Endothelial cell of umbilical vein (primary cell): ENCODE measurements at regions not wholly inside any gene's neighbourhood (a gene's known extent, or its start where the extent isn't known, plus 50 kb on each side); places are given as distances from the start of the nearest gene placed in this dataset.

Experiments
- BruUV-seq: library from RNA; stranded (reverse); fragments of 400-500 nt; replicated peaks from 2 replicates; lab custom pipeline; 2021; lab: Mats Ljungman, UMichigan
- CTCF ChIA-PET: fragments of 300-600, 350-600 bp; sonication (Branson Sonifier 250); formaldehyde crosslinking; loops from one replicate; lab custom pipeline; 2021; ENCODE audit warnings: antibody characterized with exemption, inconsistent platforms; lab: Charles Lee
- POLR2A ChIA-PET: fragments of 300-600, 350-600 bp; sonication (Branson Sonifier 250); formaldehyde crosslinking; loops from one replicate; lab custom pipeline; 2021; ENCODE audit warnings: antibody characterized with exemption, inconsistent platforms; lab: Charles Lee
- DNase-seq: peaks from one replicate; pipeline ENCODE4 v3.0.0-alpha.2; 2011; ENCODE audit warnings: low read depth, low spot score
- FAIRE-seq: peaks from 2 replicates; lab custom pipeline; 2011; peaks lifted over from hg19 to GRCh38; lab: Jason Lieb, UNC
- H2AFZ ChIP-seq: 2 replicates; pipeline ENCODE4 v1.6.0; 2012; ENCODE audit warnings: low read depth, low read length, control low read depth, inconsistent platforms
- H3K27ac ChIP-seq: 2 replicates; pipeline ENCODE4 v1.5.1; 2011; ENCODE audit warnings: low read depth, mild to moderate bottlenecking, control low read depth, low read length, moderate library complexity; ENCODE audit not compliant: insufficient read depth
- H3K27me3 ChIP-seq, 2 experiments: 2 replicates each; pipeline versions ENCODE4 v1.6.0 to v1.6.1; 2011; ENCODE audit warnings: low read length in 2 of 2, mixed read lengths in 1 of 2; ENCODE audit not compliant: control insufficient read depth in 2 of 2, insufficient read depth in 2 of 2
- H3K36me3 ChIP-seq, 2 experiments: 2 replicates in 1 of 2; 3 replicates in 1 of 2; pipeline ENCODE4 v1.5.1; 2011; ENCODE audit warnings: low read length in 2 of 2, mild to moderate bottlenecking in 1 of 2, moderate library complexity in 1 of 2; ENCODE audit not compliant: control insufficient read depth in 2 of 2, insufficient read depth in 2 of 2; ENCODE audit errors: extremely low read depth in 1 of 2
- H3K4me1 ChIP-seq: 3 replicates; pipeline ENCODE4 v1.5.1; 2011; ENCODE audit warnings: mild to moderate bottlenecking, low read length; ENCODE audit not compliant: control insufficient read depth, insufficient read depth; ENCODE audit errors: extremely low read depth
- H3K4me2 ChIP-seq: 2 replicates; pipeline ENCODE4 v1.6.1; 2011; ENCODE audit warnings: low read length, control low read depth, mixed read lengths; ENCODE audit not compliant: insufficient read depth
- H3K4me3 ChIP-seq, 3 experiments: fragments of 200-600 bp in 1 of 3; sonication (generic), shearing (Covaris generic) in 1 of 3; replicated peaks in 1 of 3; 2 replicates each; pipeline ENCODE4 v1.5.1; 2011 to 2016; ENCODE audit warnings: control low read depth in 3 of 3, low read length in 3 of 3, mild to moderate bottlenecking in 2 of 3, inconsistent platforms in 1 of 3, low read depth in 1 of 3, moderate library complexity in 1 of 3; ENCODE audit not compliant: insufficient read depth in 1 of 3
- H3K79me2 ChIP-seq: 2 replicates; pipeline ENCODE4 v1.6.0; 2012; ENCODE audit warnings: low read length, inconsistent platforms; ENCODE audit not compliant: control insufficient read depth, insufficient read depth
- H3K9ac ChIP-seq: replicated peaks from 2 replicates; pipeline ENCODE3; 2011; ENCODE audit warnings: low read length, control low read depth; ENCODE audit not compliant: insufficient read depth; ENCODE audit errors: extremely low read depth
- H3K9me1 ChIP-seq: replicated peaks from 3 replicates; pipeline ENCODE4 v1.6.0; 2011; ENCODE audit warnings: mild to moderate bottlenecking, low read length; ENCODE audit not compliant: control insufficient read depth, insufficient read depth; ENCODE audit errors: extremely low read depth
- H3K9me3 ChIP-seq: replicated peaks from 2 replicates; pipeline ENCODE4 v1.5.1; 2012; ENCODE audit warnings: low read length, inconsistent platforms; ENCODE audit not compliant: control insufficient read depth, insufficient read depth
- H4K20me1 ChIP-seq: replicated peaks from 2 replicates; pipeline ENCODE3; 2011; ENCODE audit warnings: mild to moderate bottlenecking, low read length; ENCODE audit not compliant: control insufficient read depth, insufficient read depth; ENCODE audit errors: extremely low read depth
- CTCF ChIP-seq, 2 donors: IDR thresholded peaks; 1 replicate in 1 of 2; 2 replicates in 1 of 2; pipeline ENCODE4 v1.5.1; 2011; ENCODE audit warnings: low read length in 2 of 2, mild to moderate bottlenecking in 2 of 2, moderate library complexity in 2 of 2, control low read depth in 1 of 2, inconsistent platforms in 1 of 2, low read depth in 1 of 2; ENCODE audit not compliant: insufficient read depth in 1 of 2; ENCODE audit errors: extremely low read depth in 1 of 2
- EZH2 ChIP-seq: IDR thresholded peaks from 2 replicates; pipeline ENCODE4 v1.6.1; 2012; ENCODE audit warnings: borderline replicate concordance, low read depth, mild to moderate bottlenecking, moderate library complexity, low read length, inconsistent platforms; ENCODE audit not compliant: severe bottlenecking
- FOS ChIP-seq: IDR thresholded peaks from 2 replicates; pipeline ENCODE4 v1.6.1; 2011; ENCODE audit warnings: mild to moderate bottlenecking, low read length, moderate library complexity, borderline replicate concordance; ENCODE audit not compliant: insufficient read depth
- GATA2 ChIP-seq: IDR thresholded peaks from 2 replicates; pipeline ENCODE4 v1.7.0; 2011; ENCODE audit warnings: low read depth, mild to moderate bottlenecking, moderate library complexity, mixed read lengths, low read length; ENCODE audit not compliant: insufficient read length, insufficient read depth
- JUN ChIP-seq: IDR thresholded peaks from 2 replicates; pipeline ENCODE4 v1.6.1; 2011; ENCODE audit warnings: borderline replicate concordance, low read depth; ENCODE audit not compliant: insufficient read length, insufficient read depth
- MAX ChIP-seq: IDR thresholded peaks from 2 replicates; pipeline ENCODE4 v1.6.1; 2011; ENCODE audit not compliant: insufficient read depth, insufficient read length
- MYC ChIP-seq: IDR thresholded peaks from one replicate; pipeline ENCODE4 v1.6.1; 2011; ENCODE audit warnings: mild to moderate bottlenecking, low read depth, low read length
- POLR2A ChIP-seq: IDR thresholded peaks from 2 replicates; pipeline ENCODE4 v1.6.1; 2012; ENCODE audit warnings: low read depth, mild to moderate bottlenecking, control low read depth, low read length
- POLR2AphosphoS5 ChIP-seq: IDR thresholded peaks from 2 replicates; pipeline ENCODE4 v1.6.1; 2012; ENCODE audit warnings: low read depth, mild to moderate bottlenecking, control low read depth, low read length, moderate library complexity; ENCODE audit not compliant: insufficient read depth
- dilution Hi-C: fragments of 300-500 bp; cut with MboI; formaldehyde crosslinking; loops from one replicate; pipeline ENCODE4 v1.15.0; 2019; ENCODE audit warnings: low sequenced_read_pairs; ENCODE audit not compliant: extremely low pct_ligation_motif_present
- intact Hi-C: fragments of 100-400 bp; cut with micrococcal nuclease; formaldehyde crosslinking; loops from one replicate; pipeline ENCODE4 v1.10.0; 2022

- H3K9me1 ChIP-seq: no peaks in the 10 kb centered on the region
- no peak overlapping the region for H3K4me2 ChIP-seq
- no peak overlapping the region for H3K9ac ChIP-seq
- no peak overlapping the region for H3K4me3 ChIP-seq
- peaks cover 5% of the 10 kb centered on the region for H3K4me1 ChIP-seq
- intact Hi-C loops: no loop called here
- H3K9me3 ChIP-seq: no peaks in the 10 kb centered on the region
- ChIA-PET POLR2A (no interaction called here), CTCF (no interaction called here)
- no peak overlapping the region for H3K27ac ChIP-seq
- dilution Hi-C loops: no loop called here
- no peaks in the 10 kb centered on the region for H3K27me3 ChIP-seq
- H3K36me3 ChIP-seq: no peaks in the 10 kb centered on the region
- no peaks in the 10 kb centered on the region for H4K20me1 ChIP-seq
- H2AFZ ChIP-seq: no peak overlapping the region
- no peaks in the 10 kb centered on the region for H3K79me2 ChIP-seq
- no TSS peak for BruUV-seq
- TF ChIP-seq MAX (no peak), GATA2 (no peak), POLR2A (no peak), JUN (no peak), EZH2 (no peak), FOS (no peak), CTCF (IDR thresholded peaks at IDR 0.05; ENCODE audit: extremely low read depth in 1 of 2, insufficient read depth in 1 of 2, low read depth in 1 of 2, low read length in 2 of 2) (no peak), MYC (no peak), POLR2AphosphoS5 (no peak)
- FAIRE-seq (no peak), DNase-seq (no peak)
Measured at GRCh38 chr13:44221657-44222056, 152.0 kb upstream of the SERP2 start.
